ENCODE measurements at regions not wholly inside any gene's neighbourhood (a gene's known extent, or its start where the extent isn't known, plus 50 kb on each side); places are given as distances from the start of the nearest gene placed in this dataset.

DNA sequence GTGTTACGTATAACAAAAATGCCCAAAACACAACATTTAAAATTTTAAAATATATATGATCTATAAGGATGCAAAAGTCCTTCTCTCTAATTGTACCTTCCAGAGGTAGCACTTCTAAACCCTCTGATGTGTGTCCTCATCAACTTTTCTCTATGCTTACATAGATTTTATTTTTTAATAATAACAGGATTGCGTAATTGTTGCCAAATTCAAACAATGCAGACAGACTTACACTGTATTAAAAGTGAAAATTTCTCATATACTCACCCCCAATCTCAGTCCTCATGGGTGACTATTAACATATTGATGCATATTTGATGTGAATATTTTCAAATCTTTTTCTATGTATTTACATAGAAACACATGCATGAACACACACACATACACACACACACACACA is 144.0 kb downstream of the RBMX2 start:
- TF ChIP-seq EZH2phosphoT487 (IDR thresholded peaks at IDR 0.05; ENCODE audit: low read depth) (no peak), CTCF (IDR thresholded peaks at IDR 0.05; ENCODE audit: low read depth, low read length) (no peak)

Measured in OCI-LY3 (cell line).